Endothelial cell of umbilical vein (primary cell): ENCODE measurements at regions not wholly inside any gene's neighbourhood (a gene's known extent, or its start where the extent isn't known, plus 50 kb on each side); places are given as distances from the start of the nearest gene placed in this dataset.
"Not testable (repeated sequence)": the region's sequence is repeated elsewhere in the genome, so short reads cannot be mapped to it uniquely, and the experiment has no call there.

Source experiments
- BruUV-seq: library from RNA; stranded (reverse); fragments of 400-500 nt; replicated peaks from 2 replicates; lab custom pipeline; 2021; lab: Mats Ljungman, UMichigan
- CTCF ChIA-PET: fragments of 300-600, 350-600 bp; sonication (Branson Sonifier 250); formaldehyde crosslinking; loops from one replicate; lab custom pipeline; 2021; ENCODE audit warnings: antibody characterized with exemption, inconsistent platforms; lab: Charles Lee
- POLR2A ChIA-PET: fragments of 300-600, 350-600 bp; sonication (Branson Sonifier 250); formaldehyde crosslinking; loops from one replicate; lab custom pipeline; 2021; ENCODE audit warnings: antibody characterized with exemption, inconsistent platforms; lab: Charles Lee
- DNase-seq: peaks from one replicate; pipeline ENCODE4 v3.0.0-alpha.2; 2011; ENCODE audit warnings: low read depth, low spot score
- FAIRE-seq: peaks from 2 replicates; lab custom pipeline; 2011; peaks lifted over from hg19 to GRCh38; lab: Jason Lieb, UNC
- H2AFZ ChIP-seq: 2 replicates; pipeline ENCODE4 v1.6.0; 2012; ENCODE audit warnings: low read depth, low read length, control low read depth, inconsistent platforms
- H3K27ac ChIP-seq: 2 replicates; pipeline ENCODE4 v1.5.1; 2011; ENCODE audit warnings: low read depth, mild to moderate bottlenecking, control low read depth, low read length, moderate library complexity; ENCODE audit not compliant: insufficient read depth
- H3K27me3 ChIP-seq, 2 experiments: 2 replicates each; pipeline versions ENCODE4 v1.6.0 to v1.6.1; 2011; ENCODE audit warnings: low read length in 2 of 2, mixed read lengths in 1 of 2; ENCODE audit not compliant: control insufficient read depth in 2 of 2, insufficient read depth in 2 of 2
- H3K36me3 ChIP-seq, 2 experiments: 2 replicates in 1 of 2; 3 replicates in 1 of 2; pipeline ENCODE4 v1.5.1; 2011; ENCODE audit warnings: low read length in 2 of 2, mild to moderate bottlenecking in 1 of 2, moderate library complexity in 1 of 2; ENCODE audit not compliant: control insufficient read depth in 2 of 2, insufficient read depth in 2 of 2; ENCODE audit errors: extremely low read depth in 1 of 2
- H3K4me1 ChIP-seq: 3 replicates; pipeline ENCODE4 v1.5.1; 2011; ENCODE audit warnings: mild to moderate bottlenecking, low read length; ENCODE audit not compliant: control insufficient read depth, insufficient read depth; ENCODE audit errors: extremely low read depth
- H3K4me2 ChIP-seq: 2 replicates; pipeline ENCODE4 v1.6.1; 2011; ENCODE audit warnings: low read length, control low read depth, mixed read lengths; ENCODE audit not compliant: insufficient read depth
- H3K4me3 ChIP-seq, 3 experiments: fragments of 200-600 bp in 1 of 3; sonication (generic), shearing (Covaris generic) in 1 of 3; replicated peaks in 1 of 3; 2 replicates each; pipeline ENCODE4 v1.5.1; 2011 to 2016; ENCODE audit warnings: control low read depth in 3 of 3, low read length in 3 of 3, mild to moderate bottlenecking in 2 of 3, inconsistent platforms in 1 of 3, low read depth in 1 of 3, moderate library complexity in 1 of 3; ENCODE audit not compliant: insufficient read depth in 1 of 3
- H3K79me2 ChIP-seq: 2 replicates; pipeline ENCODE4 v1.6.0; 2012; ENCODE audit warnings: low read length, inconsistent platforms; ENCODE audit not compliant: control insufficient read depth, insufficient read depth
- H3K9ac ChIP-seq: replicated peaks from 2 replicates; pipeline ENCODE3; 2011; ENCODE audit warnings: low read length, control low read depth; ENCODE audit not compliant: insufficient read depth; ENCODE audit errors: extremely low read depth
- H3K9me1 ChIP-seq: replicated peaks from 3 replicates; pipeline ENCODE4 v1.6.0; 2011; ENCODE audit warnings: mild to moderate bottlenecking, low read length; ENCODE audit not compliant: control insufficient read depth, insufficient read depth; ENCODE audit errors: extremely low read depth
- H3K9me3 ChIP-seq: replicated peaks from 2 replicates; pipeline ENCODE4 v1.5.1; 2012; ENCODE audit warnings: low read length, inconsistent platforms; ENCODE audit not compliant: control insufficient read depth, insufficient read depth
- H4K20me1 ChIP-seq: replicated peaks from 2 replicates; pipeline ENCODE3; 2011; ENCODE audit warnings: mild to moderate bottlenecking, low read length; ENCODE audit not compliant: control insufficient read depth, insufficient read depth; ENCODE audit errors: extremely low read depth
- FOS ChIP-seq: IDR thresholded peaks from 2 replicates; pipeline ENCODE4 v1.6.1; 2011; ENCODE audit warnings: mild to moderate bottlenecking, low read length, moderate library complexity, borderline replicate concordance; ENCODE audit not compliant: insufficient read depth
- GATA2 ChIP-seq: IDR thresholded peaks from 2 replicates; pipeline ENCODE4 v1.7.0; 2011; ENCODE audit warnings: low read depth, mild to moderate bottlenecking, moderate library complexity, mixed read lengths, low read length; ENCODE audit not compliant: insufficient read length, insufficient read depth
- MYC ChIP-seq: IDR thresholded peaks from one replicate; pipeline ENCODE4 v1.6.1; 2011; ENCODE audit warnings: mild to moderate bottlenecking, low read depth, low read length
- POLR2AphosphoS5 ChIP-seq: IDR thresholded peaks from 2 replicates; pipeline ENCODE4 v1.6.1; 2012; ENCODE audit warnings: low read depth, mild to moderate bottlenecking, control low read depth, low read length, moderate library complexity; ENCODE audit not compliant: insufficient read depth
- dilution Hi-C: fragments of 300-500 bp; cut with MboI; formaldehyde crosslinking; loops from one replicate; pipeline ENCODE4 v1.15.0; 2019; ENCODE audit warnings: low sequenced_read_pairs; ENCODE audit not compliant: extremely low pct_ligation_motif_present
- intact Hi-C: fragments of 100-400 bp; cut with micrococcal nuclease; formaldehyde crosslinking; loops from one replicate; pipeline ENCODE4 v1.10.0; 2022

- POLR2A ChIA-PET, result no interaction called here
- H3K9me3 ChIP-seq, result no peaks in the 10 kb centered on the region
- H3K27ac ChIP-seq, result no peak overlapping the region
- FAIRE-seq (no peak), DNase-seq (peak; percentile 54)
- H3K79me2 ChIP-seq, result no peaks in the 10 kb centered on the region
- no peak overlapping the region for H2AFZ ChIP-seq
- intact Hi-C loops (no loop called here), dilution Hi-C loops (no loop called here)
- H3K4me1 ChIP-seq, result no peaks in the 10 kb centered on the region
- H3K9me1 ChIP-seq, result no peaks in the 10 kb centered on the region
- TF ChIP-seq MYC (no peak), FOS (peak; percentile 94), GATA2 (peak; percentile 81), POLR2AphosphoS5 (peak; percentile 57)
- H3K36me3 ChIP-seq, result no peaks in the 10 kb centered on the region
- H3K9ac ChIP-seq, result no peak overlapping the region
- no peaks in the 10 kb centered on the region for H4K20me1 ChIP-seq
- no peak overlapping the region for H3K4me2 ChIP-seq
- no peak overlapping the region for H3K4me3 ChIP-seq
- BruUV-seq, result no TSS peak
- no peaks in the 10 kb centered on the region for H3K27me3 ChIP-seq
- CTCF ChIA-PET, result no interaction called here
Observed at GRCh38 chr5:53303105-53303504, 177.3 kb upstream of the FST start.

- CTCF ChIA-PET, result interaction anchor here (0.6 to 1.6 kb wide), 2 partner anchors 126 to 208 kb away, joined by 3 to 4 read pairs; no protein-coding TSS in a partner anchor
- FAIRE-seq, H3K27me3 ChIP-seq, H3K9ac ChIP-seq, H4K20me1 ChIP-seq, H3K9me1 ChIP-seq, H2AFZ ChIP-seq, H3K9me3 ChIP-seq, H3K27ac ChIP-seq, H3K4me2 ChIP-seq, H3K4me3 ChIP-seq, dilution Hi-C loops, BruUV-seq, POLR2A ChIA-PET, DNase-seq, H3K4me1 ChIP-seq, intact Hi-C loops, H3K36me3 ChIP-seq, H3K79me2 ChIP-seq: not testable (repeated sequence)
Observed at GRCh38 chr5:53305316-53305715, 175.1 kb upstream of the FST start.
